ENCODE measurements at regions not wholly inside any gene's neighbourhood (a gene's known extent, or its start where the extent isn't known, plus 50 kb on each side); places are given as distances from the start of the nearest gene placed in this dataset.

DNA sequence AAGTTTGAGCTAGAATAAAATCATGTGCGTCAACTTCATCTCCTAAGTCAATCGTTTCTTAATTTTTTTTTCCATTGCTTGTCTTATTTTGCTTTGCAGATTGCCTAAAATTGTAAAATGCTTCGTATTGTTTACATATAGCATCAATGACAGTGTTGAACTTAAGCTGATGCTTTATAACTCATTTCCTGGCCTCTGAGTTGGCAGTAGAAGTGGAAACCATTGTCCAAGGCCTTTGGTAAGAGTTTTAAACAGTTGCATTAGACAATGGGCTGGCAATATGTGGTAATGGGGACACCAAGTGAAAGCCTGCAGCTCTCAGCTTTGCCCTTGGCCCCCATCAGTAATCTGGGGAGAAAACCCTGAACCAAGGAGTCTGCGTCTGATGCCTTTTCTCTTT, 154.8 kb upstream of the GAS1 start:
- 85% methylated on average over 4 of the region's 4 CpGs for WGBS
- no peaks in the 10 kb centered on the region for H3K27me3 ChIP-seq

DNA sequence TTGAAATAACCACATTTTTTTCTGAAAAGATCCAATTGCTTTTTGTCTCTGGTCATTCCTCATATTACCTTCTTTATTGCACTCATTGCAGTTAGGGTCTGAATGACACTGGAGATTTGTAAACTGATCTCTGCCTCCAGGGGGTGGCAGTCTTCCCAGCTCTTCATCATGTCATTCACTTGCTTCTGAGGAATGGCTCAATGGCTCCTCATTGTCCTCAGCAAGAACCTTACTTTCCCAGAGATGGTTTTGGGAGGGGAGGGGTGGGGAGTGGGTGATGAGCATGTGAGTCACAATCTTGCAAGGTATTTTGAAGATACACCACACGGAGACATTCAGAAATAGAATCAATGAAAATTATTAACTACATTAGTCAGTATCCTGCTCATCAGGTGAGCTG, 159.8 kb upstream of the GAS1 start:
- intact Hi-C loops (cut with DNase I): no loop called here
- DNase-seq (ENCODE audit: extremely low spot score): no peak
- Histone ChIP-seq H3K27ac (replicated peaks in 1 of 4) (no peak overlapping the region), H3K27me3 (no peaks in the 10 kb centered on the region), H3K4me1 (peaks cover 6 to 26% (median 20%) of the 10 kb centered on the region in 4 donors), H3K36me3 (no peaks in the 10 kb centered on the region), H3K4me3 (no peak overlapping the region), H3K9me3 (peaks cover 0 to 11% (median 5%) of the 10 kb centered on the region in 4 donors)
- TF ChIP-seq POLR2AphosphoS5 (IDR thresholded peaks at IDR 0.05) (no peak), POLR2A (IDR thresholded peaks at IDR 0.05; ENCODE audit: low read depth) (no peak), EP300 (IDR thresholded peaks at IDR 0.05) (no peak)
- TF ChIP-seq, protein P1, sequence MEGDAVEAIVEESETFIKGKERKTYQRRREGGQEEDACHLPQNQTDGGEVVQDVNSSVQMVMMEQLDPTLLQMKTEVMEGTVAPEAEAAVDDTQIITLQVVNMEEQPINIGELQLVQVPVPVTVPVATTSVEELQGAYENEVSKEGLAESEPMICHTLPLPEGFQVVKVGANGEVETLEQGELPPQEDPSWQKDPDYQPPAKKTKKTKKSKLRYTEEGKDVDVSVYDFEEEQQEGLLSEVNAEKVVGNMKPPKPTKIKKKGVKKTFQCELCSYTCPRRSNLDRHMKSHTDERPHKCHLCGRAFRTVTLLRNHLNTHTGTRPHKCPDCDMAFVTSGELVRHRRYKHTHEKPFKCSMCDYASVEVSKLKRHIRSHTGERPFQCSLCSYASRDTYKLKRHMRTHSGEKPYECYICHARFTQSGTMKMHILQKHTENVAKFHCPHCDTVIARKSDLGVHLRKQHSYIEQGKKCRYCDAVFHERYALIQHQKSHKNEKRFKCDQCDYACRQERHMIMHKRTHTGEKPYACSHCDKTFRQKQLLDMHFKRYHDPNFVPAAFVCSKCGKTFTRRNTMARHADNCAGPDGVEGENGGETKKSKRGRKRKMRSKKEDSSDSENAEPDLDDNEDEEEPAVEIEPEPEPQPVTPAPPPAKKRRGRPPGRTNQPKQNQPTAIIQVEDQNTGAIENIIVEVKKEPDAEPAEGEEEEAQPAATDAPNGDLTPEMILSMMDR (IDR thresholded peaks at IDR 0.05): peak in 1 of 3 experiments; percentile 9
- WGBS: 71% methylated on average over 1 of the region's 1 CpG

More for the DNA sequence above, 154.8 kb upstream of the GAS1 start:
- DNase-seq (ENCODE audit: extremely low spot score): peak; percentile 77
- H3K4me1 ChIP-seq: peaks cover 0 to 7% (median 3%) of the 10 kb centered on the region in 4 donors
- H3K27ac ChIP-seq (replicated peaks in 1 of 4): no peak overlapping the region
- H3K9me3 ChIP-seq: no peaks in the 10 kb centered on the region
- H3K4me3 ChIP-seq: no peak overlapping the region
- no peaks in the 10 kb centered on the region for H3K36me3 ChIP-seq
- TF ChIP-seq EP300 (IDR thresholded peaks at IDR 0.05) (no peak), POLR2AphosphoS5 (IDR thresholded peaks at IDR 0.05) (no peak), POLR2A (IDR thresholded peaks at IDR 0.05; ENCODE audit: low read depth) (no peak)
- TF ChIP-seq, protein P1 (IDR thresholded peaks at IDR 0.05): no peak
- intact Hi-C loops (cut with DNase I): no loop called here

DNA sequence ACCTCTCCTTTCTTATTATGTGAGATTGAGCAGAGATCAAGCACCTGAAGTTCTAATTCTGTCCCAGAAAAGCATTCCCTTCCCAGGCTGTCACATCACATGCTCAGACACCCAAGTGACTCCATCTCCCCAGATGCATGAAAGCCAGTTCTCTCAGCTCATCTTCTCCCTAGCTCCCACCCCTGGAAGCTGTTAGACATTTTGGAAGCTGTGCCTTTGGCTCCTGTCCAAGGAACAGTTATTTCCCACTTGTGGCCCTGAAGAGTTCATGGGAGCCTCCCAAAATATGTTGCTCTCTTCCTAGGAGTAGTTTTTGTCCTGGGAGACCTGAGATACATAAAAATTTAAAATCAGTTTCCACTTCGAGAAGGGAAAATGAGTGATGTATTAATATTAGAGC, 161.4 kb upstream of the GAS1 start:
- H3K27me3 ChIP-seq: no peaks in the 10 kb centered on the region
- 50% methylated on average over 1 of the region's 1 CpG for WGBS
- no peak for DNase-seq (ENCODE audit: extremely low spot score)
- H3K4me3 ChIP-seq: no peak overlapping the region
- TF ChIP-seq POLR2AphosphoS5 (IDR thresholded peaks at IDR 0.05) (no peak), EP300 (IDR thresholded peaks at IDR 0.05) (no peak), POLR2A (IDR thresholded peaks at IDR 0.05; ENCODE audit: low read depth) (no peak)
- TF ChIP-seq, protein P1 (IDR thresholded peaks at IDR 0.05): no peak
- intact Hi-C loops (cut with DNase I): no loop called here
- H3K27ac ChIP-seq (replicated peaks in 1 of 4): peak overlapping the region in 3 of 4 donors; percentile 16 to 39 (median 30)
- peaks cover 6 to 26% (median 20%) of the 10 kb centered on the region in 4 donors for H3K4me1 ChIP-seq
- H3K9me3 ChIP-seq: peaks cover 0 to 11% (median 5%) of the 10 kb centered on the region in 4 donors
- no peaks in the 10 kb centered on the region for H3K36me3 ChIP-seq

DNA sequence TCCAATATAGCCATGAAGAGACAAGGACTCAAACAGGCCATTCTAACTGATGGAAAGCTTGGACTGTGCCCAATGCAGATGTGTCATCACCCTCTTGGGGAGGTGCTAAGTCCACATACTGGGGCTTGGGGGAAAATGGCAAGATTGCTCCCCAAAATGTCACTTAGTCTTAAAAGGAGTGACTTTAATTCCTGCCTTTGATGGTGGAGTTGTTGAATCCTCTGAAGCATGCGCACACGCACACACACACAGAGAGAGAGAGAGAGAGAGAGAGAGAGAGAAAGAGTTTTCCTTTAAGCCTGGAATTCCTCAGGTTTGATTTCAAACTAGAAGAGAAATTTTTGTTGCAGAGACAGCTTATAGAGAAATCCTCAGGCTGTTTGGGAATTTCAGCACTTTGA, 161.9 kb upstream of the GAS1 start:
- WGBS: 71% methylated on average over 2 of the region's 2 CpGs
- H3K4me1 ChIP-seq: peaks cover 6 to 26% (median 20%) of the 10 kb centered on the region in 4 donors
- peak overlapping the region; percentile 16 to 42 (median 34) for H3K27ac ChIP-seq (replicated peaks in 1 of 4)
- peaks cover 0 to 11% (median 5%) of the 10 kb centered on the region in 4 donors for H3K9me3 ChIP-seq
- H3K27me3 ChIP-seq: no peaks in the 10 kb centered on the region
- no peak overlapping the region for H3K4me3 ChIP-seq
- H3K36me3 ChIP-seq: no peaks in the 10 kb centered on the region
- no peak for DNase-seq (ENCODE audit: extremely low spot score)
- no peak for TF ChIP-seq EP300 (IDR thresholded peaks at IDR 0.05)
- no peak for TF ChIP-seq POLR2AphosphoS5 (IDR thresholded peaks at IDR 0.05)
- TF ChIP-seq, protein P1 (IDR thresholded peaks at IDR 0.05): no peak
- no peak for TF ChIP-seq POLR2A (IDR thresholded peaks at IDR 0.05; ENCODE audit: low read depth)
- intact Hi-C loops (cut with DNase I): no loop called here

DNA sequence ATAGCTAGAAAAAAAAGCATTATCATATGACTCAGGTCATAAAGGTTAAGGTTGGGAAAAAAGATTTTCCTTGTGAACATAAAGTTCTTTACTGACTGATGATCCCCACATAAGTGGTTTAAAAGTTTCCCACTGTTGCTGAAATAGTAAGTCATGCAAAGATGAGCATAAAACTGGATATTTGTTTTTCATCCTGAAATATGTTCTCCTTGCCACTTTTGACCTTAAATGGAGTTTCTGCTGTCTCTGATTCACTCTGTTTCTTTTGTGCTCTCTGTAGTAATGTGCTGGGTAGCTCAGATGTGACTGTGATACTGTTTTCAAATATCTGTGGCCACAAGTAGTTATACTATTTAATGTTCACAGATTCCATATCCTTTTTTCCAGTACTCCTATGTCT, 162.5 kb upstream of the GAS1 start:
- no peaks in the 10 kb centered on the region for H3K27me3 ChIP-seq
- intact Hi-C loops (cut with DNase I): loop anchor here (10.0 kb wide), 1 partner anchor 75 kb away; no protein-coding TSS in a partner anchor
- peak overlapping the region in 1 of 4 donors; percentile 16 for H3K27ac ChIP-seq (replicated peaks in 1 of 4)

More for the DNA sequence above, 162.5 kb upstream of the GAS1 start:
- Histone ChIP-seq H3K4me3 (no peak overlapping the region), H3K9me3 (peaks cover 0 to 11% (median 5%) of the 10 kb centered on the region in 4 donors), H3K36me3 (no peaks in the 10 kb centered on the region), H3K4me1 (peaks cover 6 to 26% (median 20%) of the 10 kb centered on the region in 4 donors)
- TF ChIP-seq, protein P1 (IDR thresholded peaks at IDR 0.05): no peak
- TF ChIP-seq EP300 (IDR thresholded peaks at IDR 0.05) (no peak), POLR2AphosphoS5 (IDR thresholded peaks at IDR 0.05) (no peak), POLR2A (IDR thresholded peaks at IDR 0.05; ENCODE audit: low read depth) (no peak)
- no peak for DNase-seq (ENCODE audit: extremely low spot score)

Measured in esophagus muscularis mucosa (tissue), 4 donors.